MV-4-11 (cell line): ENCODE measurements at regions not wholly inside any gene's neighbourhood (a gene's known extent, or its start where the extent isn't known, plus 50 kb on each side); places are given as distances from the start of the nearest gene placed in this dataset.
"Not testable (repeated sequence)": the region's sequence is repeated elsewhere in the genome, so short reads cannot be mapped to it uniquely, and the experiment has no call there.

Source experiments
- DNase-seq: peaks from one replicate; lab custom pipeline; 2025; lab: John Stamatoyannopoulos, UW

- DNase-seq: not testable (repeated sequence)
These were observed 590.8 kb upstream of the MDGA2 start for GRCh38 chr14:48266201-48266600.

GRCh38 chr14:48261436-48261835 lies 586.0 kb upstream of the MDGA2 start:
- DNase-seq: no peak

DNA sequence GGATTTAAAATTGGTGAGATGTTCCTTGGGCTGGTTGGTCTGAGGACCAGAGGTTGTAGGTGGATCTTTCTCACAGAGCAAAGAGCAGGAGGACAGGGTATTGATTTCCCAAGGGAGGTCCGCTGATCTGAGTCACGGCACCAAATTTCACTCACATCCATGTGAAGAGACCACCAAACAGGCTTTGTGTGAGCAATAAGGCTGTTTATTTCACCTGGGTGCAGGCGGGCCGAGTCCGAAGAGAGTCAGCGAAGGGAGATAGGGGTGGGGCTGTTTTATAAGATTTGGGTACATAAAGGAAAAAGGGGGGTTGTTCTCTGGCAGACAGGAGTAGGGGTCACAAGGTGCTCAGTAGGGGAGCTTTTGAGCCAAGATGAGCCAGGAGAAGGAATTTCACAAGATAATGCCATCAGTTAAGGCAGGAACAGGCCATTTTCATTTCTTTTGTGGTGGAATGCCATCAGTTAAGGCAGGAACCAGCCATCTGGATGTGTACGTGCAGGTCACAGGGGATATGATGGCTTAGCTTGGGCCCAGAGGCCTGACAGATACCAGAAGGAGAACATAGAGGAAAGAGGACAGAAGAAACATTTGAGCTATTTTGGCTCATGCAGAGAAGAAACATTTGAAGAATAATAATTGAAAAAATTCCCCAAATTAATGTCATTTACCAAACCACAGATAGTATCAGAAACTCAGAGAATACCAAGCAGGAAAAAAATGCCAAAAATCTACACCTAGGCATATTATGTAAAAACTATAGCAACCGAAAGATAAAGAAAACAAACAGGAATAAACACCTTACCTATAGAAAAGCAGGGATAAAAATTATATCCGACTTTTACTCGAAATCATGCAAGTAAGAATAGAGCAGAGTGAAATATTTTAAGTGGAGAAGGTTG lies 585.2 kb upstream of the MDGA2 start:
- DNase-seq: not testable (repeated sequence)

- DNase-seq: not testable (repeated sequence)
These were observed 584.5 kb upstream of the MDGA2 start for GRCh38 chr14:48259876-48260275.

DNA sequence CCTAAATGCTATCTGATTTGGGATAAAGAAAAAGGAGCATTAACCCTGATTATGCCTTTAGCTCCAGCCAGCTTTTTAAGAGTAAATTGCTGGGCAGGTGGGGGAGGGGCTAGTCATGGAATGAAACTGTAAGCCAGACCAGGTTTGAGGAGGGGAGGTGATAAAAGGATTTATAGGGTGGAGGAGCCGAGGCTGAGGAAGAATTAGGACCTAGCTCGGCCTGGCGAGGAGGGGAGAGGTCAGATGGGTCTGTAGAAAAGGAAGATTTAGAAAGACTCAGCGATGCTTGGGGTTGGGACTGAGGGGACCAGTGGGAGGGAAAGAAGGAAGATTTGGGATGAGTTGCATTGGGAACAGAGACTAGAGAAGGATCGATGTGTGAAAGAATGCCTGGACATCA lies 583.8 kb upstream of the MDGA2 start:
- not testable (repeated sequence) for DNase-seq

- not testable (repeated sequence) for DNase-seq
These were observed 583.3 kb upstream of the MDGA2 start for GRCh38 chr14:48258703-48259102.

GRCh38 chr14:48253020-48253419 lies 577.6 kb upstream of the MDGA2 start:
- DNase-seq: no peak

DNA sequence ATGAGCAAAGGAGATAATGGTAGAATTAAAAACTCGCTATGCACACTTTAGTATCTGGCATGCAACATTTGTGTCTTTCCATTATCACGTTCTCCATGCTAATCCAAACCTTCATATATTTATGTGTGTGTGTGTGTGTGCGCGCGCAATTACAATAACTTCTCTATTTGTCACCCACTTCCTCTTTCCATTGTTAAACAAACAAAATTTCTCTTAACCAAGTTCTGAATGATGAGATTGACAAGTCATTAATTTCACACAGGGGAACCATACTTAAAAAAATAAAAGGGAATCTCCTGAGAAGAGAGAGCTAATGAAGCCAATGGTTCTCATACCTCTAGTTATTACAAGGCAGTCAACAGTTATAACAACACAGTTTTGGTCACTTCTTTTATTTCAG lies 575.9 kb upstream of the MDGA2 start:
- DNase-seq: peak; percentile 57

DNA sequence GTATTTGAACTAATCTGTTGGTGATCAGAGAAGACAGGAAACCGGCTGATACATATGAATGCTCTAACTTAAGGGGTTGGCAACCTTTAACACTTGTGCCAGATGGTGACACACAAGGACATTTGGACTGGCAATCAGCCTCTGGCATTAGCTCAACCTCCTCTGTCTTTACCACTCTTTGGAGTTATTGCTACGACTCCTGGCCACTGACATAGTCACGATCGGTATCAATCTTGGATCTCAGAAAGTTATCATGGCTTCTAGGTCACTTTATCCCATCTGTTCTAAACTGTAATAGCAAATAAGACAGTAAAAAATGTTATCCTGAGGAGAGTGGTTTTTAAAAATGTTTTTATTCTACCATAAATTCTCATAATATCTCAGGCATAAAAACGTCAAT lies 575.2 kb upstream of the MDGA2 start:
- DNase-seq: no peak

- DNase-seq: no peak
These were observed 572.6 kb upstream of the MDGA2 start for GRCh38 chr14:48247977-48248376.

DNA sequence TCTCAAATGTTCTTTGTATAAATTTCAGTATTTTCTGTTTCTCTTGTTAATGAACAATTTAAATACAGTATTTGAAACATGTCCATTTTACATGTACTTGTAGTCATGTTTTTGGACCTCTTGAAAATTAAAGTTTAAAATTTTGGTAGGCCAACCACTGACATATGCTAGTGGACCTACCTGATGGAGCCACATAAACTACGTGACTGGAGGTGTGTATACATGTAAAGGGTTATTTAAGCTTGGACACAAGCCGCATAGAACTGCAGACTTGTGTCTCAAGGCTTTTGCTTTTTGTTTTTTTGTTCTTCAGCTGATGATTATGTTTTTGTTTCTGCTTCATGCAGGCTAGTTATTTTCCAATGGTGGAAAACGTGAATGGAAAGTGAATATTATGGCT lies 568.5 kb upstream of the MDGA2 start:
- no peak for DNase-seq

GRCh38 chr14:48229091-48229490 lies 553.7 kb upstream of the MDGA2 start:
- DNase-seq: no peak

DNA sequence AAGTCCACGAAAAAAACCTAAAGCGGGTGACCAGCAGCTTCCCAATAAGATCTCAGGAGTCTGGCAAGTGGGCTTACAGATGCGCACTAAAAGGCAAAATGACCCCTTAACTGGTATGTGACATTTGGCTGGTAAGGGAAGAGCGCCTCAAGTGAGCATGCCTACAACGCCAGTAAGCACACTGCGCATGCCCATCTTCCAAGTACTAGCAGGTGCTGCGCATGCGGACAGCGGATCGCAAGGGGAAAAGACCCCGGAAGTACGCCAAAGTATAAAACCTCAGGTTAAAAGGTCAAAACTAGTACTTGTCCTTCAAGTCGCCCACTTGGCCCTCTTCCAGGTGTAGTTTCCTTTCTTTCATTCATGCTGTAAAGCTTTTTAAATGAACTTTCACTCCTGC lies 518.5 kb upstream of the MDGA2 start:
- no peak for DNase-seq

GRCh38 chr14:48149624-48150023 lies 474.2 kb upstream of the MDGA2 start:
- not testable (repeated sequence) for DNase-seq

- DNase-seq: no peak
These were observed 465.4 kb upstream of the MDGA2 start for GRCh38 chr14:48140804-48141203.

DNA sequence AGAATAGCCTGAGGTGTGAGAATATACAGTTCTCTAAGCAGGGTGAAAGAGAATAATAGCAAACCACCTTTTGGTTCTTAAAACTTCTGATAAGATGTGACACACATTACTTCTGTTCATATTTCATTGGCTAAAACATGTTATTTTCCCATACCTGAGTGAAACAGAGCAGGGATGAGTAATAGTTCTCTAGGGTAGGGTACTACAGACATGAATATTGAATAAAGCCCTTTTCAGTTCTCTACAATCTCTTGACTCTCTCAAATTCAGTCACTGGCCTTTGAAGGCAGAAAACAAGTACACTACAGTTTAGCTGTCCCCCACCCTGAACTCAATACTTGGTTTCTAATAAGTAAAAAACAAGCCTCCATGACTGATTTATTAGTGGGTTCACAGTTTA lies 454.1 kb upstream of the MDGA2 start:
- no peak for DNase-seq

- no peak for DNase-seq
These were observed 452.3 kb upstream of the MDGA2 start for GRCh38 chr14:48127674-48128073.

GRCh38 chr14:48125654-48126053 lies 450.2 kb upstream of the MDGA2 start:
- no peak for DNase-seq

DNA sequence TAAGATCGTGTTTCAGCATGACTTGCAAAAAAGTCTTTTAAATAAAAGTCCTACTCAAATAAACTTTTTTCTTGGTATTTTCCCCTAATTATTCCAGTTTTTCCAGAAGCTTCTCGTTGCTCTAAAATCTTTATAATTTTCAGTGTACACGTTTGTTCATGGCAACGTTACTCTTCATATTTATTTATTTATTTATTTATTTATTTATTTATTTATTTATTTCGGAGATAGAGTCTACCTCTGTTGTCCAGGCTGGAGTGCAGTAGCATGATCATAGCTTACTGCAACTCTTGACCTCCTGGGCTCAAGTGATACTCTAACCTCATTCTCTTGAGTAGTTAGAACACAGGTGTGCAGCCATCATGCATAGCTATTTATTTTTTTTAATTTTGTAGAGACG lies 438.3 kb upstream of the MDGA2 start:
- no peak for DNase-seq

GRCh38 chr14:48111151-48111550 lies 435.7 kb upstream of the MDGA2 start:
- no peak for DNase-seq

- no peak for DNase-seq
These were observed 432.2 kb upstream of the MDGA2 start for GRCh38 chr14:48107646-48108045.

DNA sequence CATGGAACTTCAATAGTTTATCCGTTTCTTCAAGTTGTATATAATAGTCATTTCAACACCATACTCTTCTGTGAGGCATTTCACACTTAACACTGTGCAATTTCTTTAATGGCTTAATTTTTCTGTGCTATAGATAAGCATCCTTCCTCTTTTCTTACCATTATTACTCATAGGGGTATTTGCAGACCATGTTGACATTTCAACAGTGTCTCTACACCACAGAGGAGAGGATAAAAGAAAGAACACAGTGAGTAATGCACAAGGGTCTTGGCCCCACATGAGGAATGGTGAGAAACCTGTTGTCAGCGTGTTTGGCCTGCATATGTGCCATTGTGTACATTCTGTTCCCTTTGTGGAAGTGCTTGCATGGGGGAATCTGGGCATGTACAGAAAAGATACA lies 421.5 kb upstream of the MDGA2 start:
- DNase-seq: peak; percentile 15

- DNase-seq: peak; percentile 91
These were observed 411.1 kb upstream of the MDGA2 start for GRCh38 chr14:48086516-48086915.

DNA sequence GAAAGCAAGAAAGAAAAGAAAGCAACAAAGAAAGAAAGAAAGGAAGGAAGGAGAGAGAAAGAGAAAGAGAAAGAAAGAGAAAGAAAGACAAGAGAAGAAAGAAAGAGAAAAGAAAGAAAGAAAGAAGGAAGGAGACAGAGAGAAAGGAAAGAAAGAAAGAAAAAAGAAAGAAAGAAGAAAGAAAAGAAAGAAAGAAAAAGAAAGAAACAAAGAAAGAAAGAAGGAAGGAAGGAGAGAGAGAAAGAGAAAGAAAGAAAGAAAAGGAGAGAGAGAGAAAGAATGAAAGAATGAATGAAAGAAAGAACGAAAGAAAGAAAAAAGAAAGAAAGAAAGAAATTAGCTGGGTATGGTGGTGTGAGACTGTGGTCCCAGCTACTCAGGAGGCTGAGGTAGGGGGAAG lies 400.1 kb upstream of the MDGA2 start:
- DNase-seq: no peak
